Colon (tissue), 2 donors: ENCODE measurements at regions not wholly inside any gene's neighbourhood (a gene's known extent, or its start where the extent isn't known, plus 50 kb on each side); places are given as distances from the start of the nearest gene placed in this dataset.
"Not testable (repeated sequence)": the region's sequence is repeated elsewhere in the genome, so short reads cannot be mapped to it uniquely, and the experiment has no call there.

Experiments
- FAIRE-seq: peaks from 2 replicates; lab custom pipeline; 2012; peaks lifted over from hg19 to GRCh38; lab: Jason Lieb, UNC
- donor health status: control.
- donor health status: control.

- FAIRE-seq, result no peak
Measured at GRCh38 chr4:130074096-130074495, 978.1 kb downstream of the C4orf33 start.

DNA sequence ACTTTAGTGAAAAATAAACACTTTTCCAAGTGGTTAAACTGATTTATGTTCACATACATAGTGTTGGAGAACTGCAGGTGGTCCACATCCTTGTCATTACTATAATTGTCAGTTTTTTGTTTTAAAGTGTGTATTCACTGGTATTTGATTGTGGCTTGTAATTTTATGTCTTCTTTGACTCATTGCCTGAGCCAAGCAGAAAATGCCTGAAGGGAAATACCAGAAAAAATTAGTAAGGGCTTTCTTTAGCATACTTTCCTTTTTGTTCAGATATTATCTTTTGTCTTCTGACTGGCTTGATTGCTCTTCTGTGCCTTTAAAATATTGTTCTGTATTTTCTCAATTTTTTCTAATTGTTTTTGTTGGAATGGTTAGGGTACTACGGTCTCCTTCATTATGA is 981.3 kb downstream of the C4orf33 start:
- FAIRE-seq, result no peak

DNA sequence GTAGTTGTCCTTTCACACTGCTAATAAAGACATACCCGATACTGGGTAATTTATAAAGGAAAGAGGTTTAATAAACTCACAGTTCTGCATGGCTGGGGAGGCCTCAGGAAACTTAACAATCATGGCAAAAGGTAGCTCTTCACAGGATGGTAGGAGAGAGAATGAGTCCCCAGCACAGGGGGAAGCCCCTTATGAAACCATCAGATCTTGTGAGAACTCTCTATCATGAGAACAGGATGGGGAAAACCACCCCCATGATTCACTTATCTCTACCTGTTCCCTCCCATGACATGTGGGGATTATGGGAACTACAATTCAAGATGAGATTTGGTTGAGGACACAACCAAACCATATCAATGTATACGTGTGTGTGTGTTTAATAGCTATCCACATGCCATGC is 983.1 kb downstream of the C4orf33 start:
- not testable (repeated sequence) for FAIRE-seq

DNA sequence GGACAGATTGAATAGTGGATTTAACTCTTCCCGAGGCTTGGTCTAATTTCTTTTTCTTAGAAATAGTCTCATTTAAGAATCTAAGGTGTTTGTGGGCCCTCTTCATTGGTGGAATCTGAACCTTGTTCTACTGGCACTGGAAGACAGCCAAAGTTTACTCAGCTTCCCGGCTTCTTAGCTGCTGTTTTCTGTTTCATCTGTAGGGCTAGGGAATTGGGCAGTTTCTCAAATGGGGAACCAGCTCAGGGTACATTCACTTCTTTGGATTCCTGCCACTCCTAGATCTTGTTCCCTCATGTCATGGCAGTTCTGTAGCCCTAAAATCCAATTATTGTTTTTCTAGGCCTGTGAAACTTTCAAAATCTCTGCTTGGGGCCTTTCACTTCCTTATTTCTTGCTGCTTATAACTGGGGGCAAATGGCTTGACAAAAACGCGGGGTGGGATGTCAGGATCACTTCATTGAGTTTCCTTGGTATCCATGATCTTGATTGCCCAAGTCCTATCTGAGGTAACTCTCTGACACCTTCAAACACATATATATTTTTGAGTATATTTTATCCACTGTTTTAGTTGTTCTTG is 985.0 kb downstream of the C4orf33 start:
- FAIRE-seq, result no peak

DNA sequence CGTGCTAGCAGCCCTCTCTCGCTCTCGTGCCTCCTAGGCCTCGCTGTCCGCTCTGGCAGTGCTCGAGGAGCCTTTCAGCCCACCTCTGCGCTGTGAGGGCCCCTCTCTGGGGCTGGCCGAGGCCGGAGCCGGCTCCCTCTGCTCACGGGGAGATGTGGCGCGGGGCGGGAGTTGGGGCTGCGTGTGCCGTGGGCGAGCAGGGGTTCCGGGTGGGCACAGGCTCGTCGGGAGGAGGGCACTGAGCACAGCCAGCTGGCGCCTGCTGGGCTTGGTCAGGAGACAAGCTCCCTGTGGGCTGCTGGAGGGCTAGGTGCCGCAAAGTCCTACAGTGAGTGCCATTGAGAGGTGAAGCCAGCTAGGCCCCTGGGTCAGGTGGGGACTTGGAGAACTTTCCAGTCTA is 994.5 kb downstream of the C4orf33 start:
- FAIRE-seq, result no peak

GRCh38 chr4:130092187-130093015 is 996.4 kb downstream of the C4orf33 start:
- FAIRE-seq, result no peak

DNA sequence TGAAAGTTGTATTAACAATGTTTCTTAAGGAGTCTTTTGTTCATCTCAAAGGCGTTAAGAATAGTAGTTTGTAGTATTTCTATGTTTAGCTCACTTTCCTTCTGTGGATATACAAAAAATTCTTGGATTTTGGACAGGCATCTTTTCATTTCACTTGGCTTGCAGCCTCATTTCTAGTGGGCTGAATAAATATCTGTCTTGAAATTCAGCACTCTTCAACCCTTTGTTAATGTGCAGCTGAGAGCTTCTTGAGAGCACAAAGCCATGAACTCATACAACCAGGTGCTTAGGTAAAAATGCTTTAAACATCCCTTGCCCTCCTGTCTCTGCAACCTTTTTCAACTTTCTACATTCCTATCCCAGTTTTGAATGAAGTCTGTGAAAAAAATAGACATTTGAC is 1003.2 kb downstream of the C4orf33 start:
- no peak for FAIRE-seq

GRCh38 chr4:130110189-130110588 is 1014.2 kb downstream of the C4orf33 start:
- FAIRE-seq, result no peak

DNA sequence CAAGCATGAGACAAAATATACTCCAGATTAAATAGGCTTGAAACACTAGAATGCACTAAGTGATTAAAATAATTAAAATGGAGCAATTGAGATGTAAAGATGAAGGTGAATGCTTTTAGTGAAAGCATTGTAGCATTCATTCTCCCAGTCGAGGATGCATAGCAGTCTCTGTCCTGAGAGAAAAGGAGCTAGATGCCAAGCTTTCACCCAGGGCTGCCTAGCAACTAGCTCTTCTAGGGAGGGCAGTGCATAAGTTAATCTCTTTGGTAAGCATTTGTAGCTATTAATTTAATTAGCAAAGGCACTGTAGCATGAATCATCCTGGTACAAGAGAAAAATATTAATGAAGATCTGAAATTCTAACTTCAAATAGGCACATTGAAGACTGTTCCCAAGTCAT is 1014.8 kb downstream of the C4orf33 start:
- FAIRE-seq, result no peak

DNA sequence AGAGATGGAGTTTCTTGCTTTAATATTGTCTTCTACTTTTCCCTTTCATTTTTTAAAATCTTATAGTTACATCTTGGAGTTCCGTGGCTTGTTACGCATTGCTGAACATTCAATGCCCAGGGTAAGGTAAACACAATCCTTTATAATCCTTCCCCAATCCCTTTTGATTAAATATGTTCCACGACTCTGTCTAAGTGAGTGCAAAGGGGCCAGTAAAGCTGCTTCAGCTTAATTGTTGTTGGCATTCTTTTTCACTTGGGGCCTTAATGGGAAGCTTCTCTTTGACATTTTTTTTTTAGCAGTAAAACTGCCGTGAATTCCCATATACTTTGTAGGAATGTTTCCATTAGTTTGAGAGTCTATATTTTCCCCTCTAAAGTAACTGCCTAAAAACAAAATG is 1028.1 kb downstream of the C4orf33 start:
- FAIRE-seq, result no peak

DNA sequence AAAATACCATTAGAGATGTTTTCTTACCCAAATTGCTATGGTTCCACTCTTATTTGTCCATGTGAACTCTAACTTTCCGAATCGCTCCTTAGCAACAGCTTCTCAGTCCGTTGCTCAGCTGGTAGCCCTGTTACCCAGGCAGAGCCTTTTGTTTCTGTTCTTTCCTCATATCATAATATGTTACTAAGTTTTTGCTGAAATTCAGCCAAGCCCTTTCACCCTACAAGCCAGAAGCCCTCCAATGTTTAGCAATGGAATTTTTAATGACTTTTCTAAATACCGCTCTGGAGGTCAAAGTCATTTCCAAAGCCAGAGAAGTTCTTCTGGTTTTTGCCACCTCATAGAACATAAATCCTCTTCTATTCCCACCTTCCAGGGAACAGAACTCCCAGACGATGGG is 1029.5 kb downstream of the C4orf33 start:
- FAIRE-seq, result no peak

GRCh38 chr4:130127297-130127696 is 1031.3 kb downstream of the C4orf33 start:
- no peak for FAIRE-seq

DNA sequence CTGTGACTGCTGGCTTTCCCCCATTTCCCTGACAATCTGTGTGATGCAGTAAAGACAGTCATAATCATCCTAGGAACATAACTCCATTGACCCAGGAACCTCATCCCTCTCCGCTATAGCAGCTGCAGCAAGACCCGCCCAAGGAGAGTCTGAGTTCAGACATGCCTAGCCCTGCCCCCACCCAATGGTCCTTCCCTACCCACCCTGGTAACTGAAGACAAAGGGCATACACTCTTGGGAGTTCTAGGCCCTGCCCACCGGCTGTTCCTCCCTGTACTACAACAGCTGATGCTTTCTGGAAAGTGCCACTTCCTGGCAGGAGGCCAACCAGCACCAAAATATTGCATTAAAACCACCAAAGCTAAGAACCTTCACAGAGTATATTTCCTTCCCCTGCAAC is 1035.6 kb downstream of the C4orf33 start:
- no peak for FAIRE-seq

- no peak for FAIRE-seq
Measured at GRCh38 chr4:130141651-130142050, 1045.7 kb downstream of the C4orf33 start.

GRCh38 chr4:130143656-130144055 is 1047.7 kb downstream of the C4orf33 start:
- no peak for FAIRE-seq

DNA sequence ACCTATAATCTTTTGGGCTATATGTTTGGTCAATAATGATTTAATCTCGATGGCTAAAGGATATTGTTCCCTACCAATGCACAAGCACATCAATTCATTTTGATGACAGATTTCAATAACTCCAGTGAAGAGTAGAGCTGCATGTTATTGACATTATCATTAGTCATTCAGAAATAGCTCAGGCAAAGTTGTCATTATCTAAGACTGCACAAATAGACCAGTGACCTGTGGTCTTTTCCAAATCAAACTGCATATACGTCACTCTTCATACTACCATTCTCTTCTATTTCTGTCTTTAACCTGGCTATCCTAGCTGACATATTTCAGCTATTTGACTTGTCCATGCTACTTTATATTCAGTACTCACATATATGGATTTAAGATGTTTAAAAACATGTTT is 1050.8 kb downstream of the C4orf33 start:
- no peak for FAIRE-seq

GRCh38 chr4:130147641-130148040 is 1051.7 kb downstream of the C4orf33 start:
- FAIRE-seq, result no peak

DNA sequence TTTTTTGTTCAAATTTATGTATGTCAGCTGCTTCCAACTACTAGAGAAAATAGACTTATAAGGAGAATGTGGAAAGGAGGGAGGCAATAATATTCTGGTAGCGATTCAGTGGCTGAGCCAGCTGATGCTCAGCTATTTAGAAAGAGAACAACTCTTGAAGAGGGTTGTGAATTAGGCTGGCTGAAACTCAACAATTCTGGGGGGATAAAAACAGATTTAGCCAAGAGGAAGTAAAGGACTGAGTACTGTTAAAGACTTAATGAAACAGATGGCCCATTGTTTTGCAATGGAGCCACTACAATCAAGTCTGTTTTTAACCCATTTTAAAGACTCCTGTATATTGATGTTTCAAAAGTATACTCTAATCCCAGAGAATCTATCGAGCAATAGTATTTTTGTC is 1058.9 kb downstream of the C4orf33 start:
- no peak for FAIRE-seq

DNA sequence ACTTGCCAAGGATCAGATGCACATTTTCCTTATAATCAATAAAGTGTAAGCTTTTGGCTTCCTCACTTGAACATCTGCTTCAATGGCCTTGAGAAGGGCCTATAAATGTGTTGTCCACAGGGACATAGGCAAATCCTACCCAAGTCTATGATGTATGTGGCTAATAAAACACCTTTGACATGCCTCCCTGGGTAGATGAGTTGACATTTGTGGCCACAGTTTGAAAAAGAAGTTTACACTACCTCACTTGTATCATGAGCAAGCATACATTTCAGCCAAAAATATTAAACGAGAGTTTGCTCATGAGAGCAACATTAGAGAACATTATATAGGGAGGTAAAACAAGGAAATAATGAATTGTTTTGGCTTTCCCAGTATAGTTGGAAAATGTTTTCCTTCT is 1067.7 kb downstream of the C4orf33 start:
- FAIRE-seq, result no peak

DNA sequence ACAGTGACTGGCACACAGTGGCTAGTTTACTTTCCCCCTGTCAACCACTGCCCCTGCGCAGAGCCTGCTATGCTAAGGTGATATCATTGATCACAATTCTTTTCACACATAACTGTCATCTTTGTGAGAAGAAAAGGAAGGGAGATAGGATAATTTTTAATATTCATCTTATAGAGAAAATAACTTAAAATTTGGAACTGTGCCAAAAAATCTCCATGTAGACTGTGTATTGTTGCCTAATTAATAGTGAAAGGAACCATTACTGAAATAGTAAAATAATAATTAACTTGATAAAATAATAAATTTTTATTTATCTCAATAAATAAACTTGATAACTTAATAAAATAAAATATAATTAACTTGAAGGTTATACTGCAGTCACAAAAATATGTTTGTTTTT is 1069.4 kb downstream of the C4orf33 start:
- FAIRE-seq, result no peak

DNA sequence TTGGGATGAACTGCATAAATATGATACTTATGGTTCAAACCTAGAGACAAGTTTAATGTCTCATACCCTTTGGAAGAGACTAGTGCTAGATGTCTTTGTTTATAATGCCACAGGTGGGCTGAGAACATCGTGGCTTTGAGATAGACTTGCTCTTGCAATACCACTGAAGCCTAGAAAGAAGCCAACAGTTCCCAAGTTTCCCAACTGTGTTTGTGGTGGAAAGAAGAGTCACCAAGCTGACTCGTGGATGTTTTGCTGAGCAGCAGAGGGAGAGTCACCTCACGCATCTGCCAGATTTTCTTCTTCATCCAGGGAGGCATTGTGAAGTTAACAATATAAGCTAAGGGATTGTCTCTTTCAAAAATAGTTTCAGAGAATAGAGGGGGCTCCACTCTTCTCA is 1076.2 kb downstream of the C4orf33 start:
- FAIRE-seq, result no peak

DNA sequence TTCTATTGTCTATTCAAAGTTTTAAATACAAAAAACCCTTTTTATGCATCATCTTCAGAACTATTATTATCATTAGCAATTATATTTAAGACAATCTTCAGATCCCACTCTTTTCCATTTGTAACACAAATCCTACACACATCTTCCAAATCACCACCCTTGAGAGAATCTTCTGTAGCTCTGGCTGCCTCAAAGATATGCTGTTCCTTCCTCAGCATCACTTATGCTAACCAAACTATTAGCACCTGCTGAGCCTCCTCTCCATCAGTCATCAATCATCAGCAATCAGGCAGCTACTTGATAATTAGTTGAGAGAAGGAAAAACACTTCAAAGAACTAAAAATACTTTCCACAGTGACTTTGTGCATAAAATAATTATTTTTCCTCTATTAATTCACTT is 1082.2 kb downstream of the C4orf33 start:
- no peak for FAIRE-seq

GRCh38 chr4:130183096-130183495 is 1087.1 kb downstream of the C4orf33 start:
- no peak for FAIRE-seq

DNA sequence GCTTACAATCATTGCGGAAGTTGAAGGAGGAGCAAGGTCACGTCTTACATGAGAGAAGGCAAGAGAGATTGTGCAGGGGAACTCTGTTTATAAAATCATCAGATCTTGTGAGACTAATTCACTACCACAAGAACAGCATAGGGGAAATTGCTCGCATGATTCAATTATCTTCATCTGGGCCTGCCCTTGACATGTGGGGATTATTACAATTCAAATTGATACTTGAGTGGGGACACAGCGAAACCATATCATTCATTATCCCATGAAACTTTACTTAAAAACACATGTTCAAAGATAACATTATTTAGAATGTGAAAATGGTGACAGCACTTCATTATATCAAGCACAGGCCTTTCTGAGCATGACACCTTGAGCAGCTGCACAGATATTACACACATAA is 1087.8 kb downstream of the C4orf33 start:
- FAIRE-seq, result no peak
